GM10266 (cell line): ENCODE measurements at regions not wholly inside any gene's neighbourhood (a gene's known extent, or its start where the extent isn't known, plus 50 kb on each side); places are given as distances from the start of the nearest gene placed in this dataset.

Source experiments
- DNase-seq: peaks from one replicate; pipeline ENCODE4 v3.0.0; 2012; ENCODE audit errors: extremely low spot score
- TF ChIP-seq, protein P1 (sequence below): IDR thresholded peaks from 2 replicates; pipeline ENCODE4 v1.5.1; 2012; ENCODE audit warnings: mild to moderate bottlenecking, low read depth; ENCODE audit not compliant: control insufficient read depth, insufficient read depth; ENCODE audit errors: missing control alignments

DNA sequence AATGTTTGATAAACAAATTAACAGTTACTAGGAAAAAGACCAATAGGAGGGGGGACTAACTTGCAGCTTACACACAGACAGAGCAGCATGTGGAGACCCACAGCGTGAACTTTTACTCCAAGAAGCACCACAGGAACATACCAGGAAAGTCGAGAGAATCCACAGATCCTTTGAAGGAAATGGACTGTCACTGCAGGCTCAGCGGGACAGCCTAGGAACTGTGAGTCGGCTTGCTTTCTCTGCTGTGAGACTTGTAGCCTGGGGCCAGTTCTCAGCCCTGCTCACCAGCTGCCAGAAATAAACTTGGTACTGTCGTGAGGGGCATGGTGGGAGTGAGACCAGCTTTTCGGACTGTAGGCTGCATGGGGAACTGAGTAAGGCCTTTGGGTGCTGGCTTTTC lies 1211.5 kb downstream of the PCDH17 start:
- TF ChIP-seq, protein P1, sequence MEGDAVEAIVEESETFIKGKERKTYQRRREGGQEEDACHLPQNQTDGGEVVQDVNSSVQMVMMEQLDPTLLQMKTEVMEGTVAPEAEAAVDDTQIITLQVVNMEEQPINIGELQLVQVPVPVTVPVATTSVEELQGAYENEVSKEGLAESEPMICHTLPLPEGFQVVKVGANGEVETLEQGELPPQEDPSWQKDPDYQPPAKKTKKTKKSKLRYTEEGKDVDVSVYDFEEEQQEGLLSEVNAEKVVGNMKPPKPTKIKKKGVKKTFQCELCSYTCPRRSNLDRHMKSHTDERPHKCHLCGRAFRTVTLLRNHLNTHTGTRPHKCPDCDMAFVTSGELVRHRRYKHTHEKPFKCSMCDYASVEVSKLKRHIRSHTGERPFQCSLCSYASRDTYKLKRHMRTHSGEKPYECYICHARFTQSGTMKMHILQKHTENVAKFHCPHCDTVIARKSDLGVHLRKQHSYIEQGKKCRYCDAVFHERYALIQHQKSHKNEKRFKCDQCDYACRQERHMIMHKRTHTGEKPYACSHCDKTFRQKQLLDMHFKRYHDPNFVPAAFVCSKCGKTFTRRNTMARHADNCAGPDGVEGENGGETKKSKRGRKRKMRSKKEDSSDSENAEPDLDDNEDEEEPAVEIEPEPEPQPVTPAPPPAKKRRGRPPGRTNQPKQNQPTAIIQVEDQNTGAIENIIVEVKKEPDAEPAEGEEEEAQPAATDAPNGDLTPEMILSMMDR = no peak
- DNase-seq = no peak

DNA sequence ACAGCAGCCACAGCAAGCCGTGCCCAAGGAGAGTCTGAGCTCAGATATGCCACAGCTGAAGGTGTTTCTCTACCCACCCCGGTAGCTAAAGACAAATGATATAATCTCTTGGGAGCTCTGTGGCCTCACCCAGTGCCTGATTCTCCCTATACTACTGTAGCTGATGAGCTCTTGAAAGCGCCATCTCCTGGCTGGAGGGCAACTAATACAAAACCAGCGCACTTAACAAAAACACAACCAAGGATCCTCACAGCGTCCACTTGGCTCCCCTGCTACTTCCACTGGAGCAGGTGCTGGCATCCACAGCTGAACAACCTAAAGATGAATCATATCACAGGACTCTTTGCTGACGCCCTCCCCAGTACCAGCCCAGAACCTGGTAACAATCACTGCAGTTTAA lies 1212.0 kb downstream of the PCDH17 start:
- DNase-seq = no peak
- TF ChIP-seq, protein P1 = no peak

DNA sequence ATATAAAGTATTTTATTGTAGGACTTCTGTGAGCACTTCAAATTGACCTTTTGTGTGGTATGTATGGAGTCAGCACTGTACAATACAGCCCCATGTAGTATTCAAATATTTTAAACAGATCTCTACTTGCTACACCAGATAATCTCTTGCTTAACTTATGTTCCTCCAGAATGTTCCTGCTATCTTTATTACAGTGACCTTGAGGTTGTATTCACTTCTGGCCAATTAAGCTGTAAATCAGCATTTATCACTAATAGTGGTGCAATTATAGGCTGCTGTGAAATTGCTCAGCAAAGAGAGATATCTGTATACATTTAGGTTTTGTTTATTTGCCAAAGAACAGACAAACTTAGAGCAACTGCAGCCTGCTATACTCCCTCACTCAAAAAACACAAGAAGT lies 1218.6 kb downstream of the PCDH17 start:
- no peak for DNase-seq

DNA sequence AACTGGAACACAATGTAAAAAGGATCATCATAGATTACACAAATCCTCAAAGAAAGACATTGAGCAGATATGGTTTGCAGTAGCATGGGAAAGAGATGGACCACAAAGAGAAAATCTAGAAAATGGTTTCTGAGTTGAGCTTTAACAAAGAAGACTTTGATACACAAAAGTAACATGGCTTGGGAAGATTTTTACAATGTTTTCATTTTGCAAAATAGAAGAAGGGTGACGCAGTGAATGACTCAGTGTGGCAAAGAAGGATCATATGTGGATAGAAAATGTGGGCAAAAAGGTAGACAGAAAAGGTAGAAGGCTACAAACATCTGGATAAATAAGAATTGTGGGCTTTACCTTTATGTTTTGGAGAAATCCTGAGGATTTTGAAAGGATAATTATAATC lies 1220.5 kb downstream of the PCDH17 start:
- TF ChIP-seq, protein P1 = no peak
- no peak for DNase-seq

More for the DNA sequence above, 1218.6 kb downstream of the PCDH17 start:
- TF ChIP-seq, protein P1 = no peak

DNA sequence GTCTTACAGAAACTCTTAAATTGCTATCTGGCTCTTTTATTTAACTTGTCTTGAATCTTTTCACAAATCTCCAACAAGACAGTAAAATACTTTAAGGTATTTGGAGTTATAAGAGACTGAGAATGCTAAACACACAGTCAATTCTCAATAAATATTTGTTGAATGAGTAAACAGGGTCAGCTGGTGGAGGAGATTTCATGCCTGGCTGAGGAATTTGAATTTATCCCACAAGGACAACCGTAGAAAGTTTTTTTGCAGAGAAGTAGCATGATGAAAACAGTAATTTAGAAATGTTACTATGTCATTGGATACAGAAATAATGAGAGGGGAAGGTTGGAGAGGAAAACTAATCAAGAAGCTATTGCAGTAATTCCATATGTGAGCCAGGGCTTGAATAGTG lies 1223.7 kb downstream of the PCDH17 start:
- TF ChIP-seq, protein P1 = no peak
- DNase-seq = no peak

DNA sequence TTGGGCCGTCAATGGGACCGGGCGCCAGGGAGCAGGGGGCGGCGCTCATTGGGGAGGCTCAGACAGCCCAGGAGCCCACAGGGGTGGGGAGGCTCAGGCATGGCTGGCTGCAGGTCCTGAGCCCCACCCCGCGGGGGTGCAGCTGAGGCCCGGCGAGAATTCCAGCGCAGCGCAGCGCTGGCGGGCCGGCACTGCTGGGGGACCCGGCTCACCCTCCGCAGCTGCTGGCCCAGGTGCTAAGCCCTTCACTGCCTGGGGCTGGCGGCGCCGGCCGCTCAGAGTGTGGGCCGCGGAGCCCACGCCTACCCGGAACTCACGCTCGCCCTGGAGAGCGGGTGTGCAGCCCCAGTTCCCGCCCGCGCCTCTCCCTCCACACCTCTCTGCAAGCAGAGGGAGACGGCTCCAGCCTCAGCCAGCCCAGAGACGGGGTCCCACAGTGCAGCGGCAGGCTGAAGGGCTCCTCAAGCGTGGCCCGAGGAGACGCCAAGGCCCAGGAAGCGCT lies 1227.4 kb downstream of the PCDH17 start:
- TF ChIP-seq, protein P1 = no peak
- DNase-seq = no peak

DNA sequence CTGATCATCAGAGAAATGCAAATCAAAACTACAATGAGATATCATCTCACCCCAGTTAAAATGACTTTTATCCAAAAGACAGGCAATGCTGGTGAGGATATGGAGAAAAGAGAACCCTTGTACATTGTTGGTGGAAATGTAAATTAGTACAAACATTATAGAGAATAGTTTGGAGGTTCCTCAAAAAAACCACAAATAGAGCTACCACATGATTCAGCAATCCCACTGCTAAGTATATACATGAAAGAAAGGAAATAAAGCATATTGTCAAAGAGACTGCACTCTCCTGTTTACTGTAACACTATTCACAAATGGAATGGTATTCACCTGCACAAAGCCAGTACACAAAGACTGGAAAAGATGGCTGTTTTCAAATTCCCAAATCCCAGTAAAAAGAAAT lies 1233.7 kb downstream of the PCDH17 start:
- no peak for DNase-seq
- TF ChIP-seq, protein P1 = no peak

DNA sequence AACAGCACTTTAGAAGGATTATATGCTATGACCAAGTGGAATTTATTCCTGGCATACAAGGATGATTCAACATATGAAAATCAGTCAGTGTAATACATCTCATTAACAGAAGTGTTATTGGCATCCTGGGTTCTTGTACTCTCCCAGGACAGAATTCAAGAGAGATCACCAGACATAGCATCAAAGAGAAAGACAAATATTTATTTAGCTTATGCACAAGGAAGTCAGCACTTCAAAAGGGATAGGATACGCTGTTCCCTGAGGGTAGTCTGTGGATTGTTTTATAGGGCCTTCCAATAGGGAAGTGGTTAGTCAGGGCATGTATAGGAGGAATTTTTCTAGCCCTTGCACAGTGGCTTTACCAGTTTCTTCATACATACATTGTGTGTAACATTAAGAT lies 1238.0 kb downstream of the PCDH17 start:
- DNase-seq = no peak
- TF ChIP-seq, protein P1 = no peak
